ENCODE measurements at regions not wholly inside any gene's neighbourhood (a gene's known extent, or its start where the extent isn't known, plus 50 kb on each side); places are given as distances from the start of the nearest gene placed in this dataset.

DNA sequence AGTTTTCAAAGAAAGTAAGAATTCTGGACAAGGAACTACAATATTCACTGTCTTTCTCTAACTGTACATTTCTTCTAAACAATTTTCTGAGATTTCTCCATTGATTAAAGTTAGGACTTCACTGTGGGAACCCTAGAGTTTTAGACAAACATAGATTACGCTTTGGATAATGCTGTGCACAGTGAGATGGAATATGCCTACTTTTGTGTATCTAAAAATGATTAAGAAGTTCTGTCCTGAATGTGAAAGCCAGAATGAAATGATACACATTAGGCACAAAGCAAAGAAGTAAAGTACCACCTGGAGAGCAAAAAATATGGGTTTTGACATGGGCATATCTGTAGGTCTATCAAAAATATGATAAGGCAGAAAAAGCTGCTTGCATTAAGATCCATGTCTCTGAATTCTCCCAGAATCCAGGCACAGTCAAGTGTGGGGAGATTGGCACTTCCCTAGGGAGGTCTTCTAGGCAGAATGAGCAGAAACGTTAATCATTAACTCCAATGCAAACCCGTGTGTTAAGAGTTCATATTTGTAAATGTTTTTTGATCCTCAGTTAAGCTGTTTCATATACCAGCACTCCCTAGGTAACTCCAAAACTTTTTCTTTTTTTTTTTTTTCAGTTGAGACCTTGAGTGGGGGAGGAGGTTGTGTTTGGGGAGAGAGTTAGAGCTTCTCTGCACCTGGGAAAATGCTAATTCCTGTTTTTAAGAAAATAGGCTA, 467.1 kb downstream of the LMO4 start:
- DNase-seq: no peak
- in situ Hi-C loops (cut with MboI; ENCODE audit: low pct_ligation_motif_present in 1 of 4, low pct_unique_long_range_greater_than_20kb in 1 of 4, low sequenced_read_pairs in 3 of 4): no loop called here
- TF ChIP-seq POLR2A (IDR thresholded peaks at IDR 0.05): no peak
- TF ChIP-seq, protein P1, sequence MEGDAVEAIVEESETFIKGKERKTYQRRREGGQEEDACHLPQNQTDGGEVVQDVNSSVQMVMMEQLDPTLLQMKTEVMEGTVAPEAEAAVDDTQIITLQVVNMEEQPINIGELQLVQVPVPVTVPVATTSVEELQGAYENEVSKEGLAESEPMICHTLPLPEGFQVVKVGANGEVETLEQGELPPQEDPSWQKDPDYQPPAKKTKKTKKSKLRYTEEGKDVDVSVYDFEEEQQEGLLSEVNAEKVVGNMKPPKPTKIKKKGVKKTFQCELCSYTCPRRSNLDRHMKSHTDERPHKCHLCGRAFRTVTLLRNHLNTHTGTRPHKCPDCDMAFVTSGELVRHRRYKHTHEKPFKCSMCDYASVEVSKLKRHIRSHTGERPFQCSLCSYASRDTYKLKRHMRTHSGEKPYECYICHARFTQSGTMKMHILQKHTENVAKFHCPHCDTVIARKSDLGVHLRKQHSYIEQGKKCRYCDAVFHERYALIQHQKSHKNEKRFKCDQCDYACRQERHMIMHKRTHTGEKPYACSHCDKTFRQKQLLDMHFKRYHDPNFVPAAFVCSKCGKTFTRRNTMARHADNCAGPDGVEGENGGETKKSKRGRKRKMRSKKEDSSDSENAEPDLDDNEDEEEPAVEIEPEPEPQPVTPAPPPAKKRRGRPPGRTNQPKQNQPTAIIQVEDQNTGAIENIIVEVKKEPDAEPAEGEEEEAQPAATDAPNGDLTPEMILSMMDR (IDR thresholded peaks at IDR 0.05): no peak
- no peaks in the 10 kb centered on the region for H3K27me3 ChIP-seq
- 49 to 65% methylated on average over 3 of the region's 3 CpGs for WGBS, 2 donors (ENCODE audit: low coverage in 1 of 2)
- intact Hi-C loops (cut with DNase I; ENCODE audit: low total_unique reads): no loop called here
- peaks cover 0 to 14% (median 4%) of the 10 kb centered on the region in 4 donors for H3K4me1 ChIP-seq
- no peaks in the 10 kb centered on the region for H3K9me3 ChIP-seq
- H3K27ac ChIP-seq: no peak overlapping the region
- no peak overlapping the region for H3K4me3 ChIP-seq
- no peaks in the 10 kb centered on the region for H3K36me3 ChIP-seq

DNA sequence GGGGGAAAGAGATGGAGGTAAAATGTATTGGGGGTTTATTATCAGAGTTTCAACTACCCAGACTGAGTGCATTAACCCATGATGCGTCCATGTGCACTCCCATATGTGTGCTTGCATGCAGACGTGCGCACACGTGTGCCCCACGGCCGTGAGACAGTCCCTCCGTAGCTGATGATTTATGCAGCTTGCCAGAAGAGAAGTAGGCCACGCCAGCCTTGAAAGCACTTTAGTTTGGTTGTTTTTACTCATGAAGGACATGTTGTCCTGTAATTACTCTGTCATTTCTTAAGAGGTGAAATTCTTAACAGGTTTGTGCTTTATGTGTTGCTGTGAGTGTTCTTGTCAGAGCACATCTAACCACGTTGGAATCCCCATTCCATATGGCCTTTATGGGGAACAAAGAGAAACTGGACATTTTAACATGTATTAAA, 467.8 kb downstream of the LMO4 start:
- H3K9me3 ChIP-seq: no peaks in the 10 kb centered on the region
- DNase-seq: no peak
- intact Hi-C loops (cut with DNase I; ENCODE audit: low total_unique reads): no loop called here
- no peaks in the 10 kb centered on the region for H3K36me3 ChIP-seq
- in situ Hi-C loops (cut with MboI; ENCODE audit: low pct_ligation_motif_present in 1 of 4, low pct_unique_long_range_greater_than_20kb in 1 of 4, low sequenced_read_pairs in 3 of 4): no loop called here
- TF ChIP-seq POLR2AphosphoS5 (IDR thresholded peaks at IDR 0.05) (no peak), POLR2A (IDR thresholded peaks at IDR 0.05) (no peak), EP300 (IDR thresholded peaks at IDR 0.05; ENCODE audit: low read depth) (no peak)
- TF ChIP-seq, protein P1 (IDR thresholded peaks at IDR 0.05): no peak
- H3K27ac ChIP-seq: no peak overlapping the region
- H3K4me1 ChIP-seq: peaks cover 0 to 14% (median 4%) of the 10 kb centered on the region in 4 donors
- 73 to 75% methylated on average over 6 to 9 of the region's 9 CpGs for WGBS, 2 donors (ENCODE audit: low coverage in 1 of 2)
- no peak overlapping the region for H3K4me3 ChIP-seq
- no peaks in the 10 kb centered on the region for H3K27me3 ChIP-seq

DNA sequence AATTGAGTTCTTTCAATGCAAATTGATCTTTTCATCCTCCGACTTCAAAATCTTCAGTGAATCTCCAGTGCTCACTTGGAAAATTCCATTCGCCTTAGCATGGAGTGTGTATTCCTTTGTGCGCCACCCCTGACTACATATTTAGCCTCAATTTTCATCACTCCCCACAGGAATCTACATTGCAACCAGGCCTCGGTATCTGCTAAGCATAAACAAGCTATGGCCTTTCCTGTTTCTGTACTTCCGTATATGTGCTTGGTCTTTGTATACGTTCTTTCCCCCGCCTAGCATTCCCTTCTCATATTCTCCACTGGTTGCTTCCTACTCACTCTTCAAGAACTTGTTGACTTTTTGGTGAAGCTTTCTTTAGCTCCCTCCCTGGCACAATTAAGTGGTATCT, 470.8 kb downstream of the LMO4 start:
- Histone ChIP-seq H3K27me3 (no peaks in the 10 kb centered on the region), H3K4me1 (peaks cover 0 to 14% (median 4%) of the 10 kb centered on the region in 4 donors), H3K4me3 (no peak overlapping the region), H3K27ac (no peak overlapping the region), H3K9me3 (no peaks in the 10 kb centered on the region), H3K36me3 (no peaks in the 10 kb centered on the region)
- DNase-seq: no peak
- no peak for TF ChIP-seq EP300 (IDR thresholded peaks at IDR 0.05; ENCODE audit: low read depth)
- TF ChIP-seq POLR2A (IDR thresholded peaks at IDR 0.05): no peak
- TF ChIP-seq POLR2AphosphoS5 (IDR thresholded peaks at IDR 0.05): no peak
- TF ChIP-seq, protein P1 (IDR thresholded peaks at IDR 0.05): no peak
- intact Hi-C loops (cut with DNase I; ENCODE audit: low total_unique reads): no loop called here
- in situ Hi-C loops (cut with MboI; ENCODE audit: low pct_ligation_motif_present in 1 of 4, low pct_unique_long_range_greater_than_20kb in 1 of 4, low sequenced_read_pairs in 3 of 4): no loop called here
- 92 to 95% methylated on average over 7 of the region's 7 CpGs for WGBS, 2 donors (ENCODE audit: low coverage in 1 of 2)

- no peak for DNase-seq
- Histone ChIP-seq H3K27me3 (no peaks in the 10 kb centered on the region), H3K4me1 (peaks cover 0 to 14% (median 4%) of the 10 kb centered on the region in 4 donors), H3K27ac (no peak overlapping the region), H3K9me3 (no peaks in the 10 kb centered on the region), H3K36me3 (no peaks in the 10 kb centered on the region), H3K4me3 (no peak overlapping the region)
- intact Hi-C loops (cut with DNase I; ENCODE audit: low total_unique reads) (no loop called here), in situ Hi-C loops (cut with MboI; ENCODE audit: low pct_ligation_motif_present in 1 of 4, low pct_unique_long_range_greater_than_20kb in 1 of 4, low sequenced_read_pairs in 3 of 4) (no loop called here)
- no peak for TF ChIP-seq POLR2AphosphoS5 (IDR thresholded peaks at IDR 0.05)
- TF ChIP-seq, protein P1 (IDR thresholded peaks at IDR 0.05): no peak
- no peak for TF ChIP-seq POLR2A (IDR thresholded peaks at IDR 0.05)
- no peak for TF ChIP-seq EP300 (IDR thresholded peaks at IDR 0.05; ENCODE audit: low read depth)
These were observed 471.3 kb downstream of the LMO4 start for GRCh38 chr1:87800006-87800405.
